ENCODE measurements at regions not wholly inside any gene's neighbourhood (a gene's known extent, or its start where the extent isn't known, plus 50 kb on each side); places are given as distances from the start of the nearest gene placed in this dataset.
"Not testable (repeated sequence)": the region's sequence is repeated elsewhere in the genome, so short reads cannot be mapped to it uniquely, and the experiment has no call there.

- no peaks in the 10 kb centered on the region for H3K4me1 Mint-ChIP-seq (ENCODE audit: low read depth)
Measured at GRCh38 chr13:39835253-39835652, 179.8 kb downstream of the COG6 start.

GRCh38 chr13:39836038-39836437 lies 180.6 kb downstream of the COG6 start:
- Mint-ChIP-seq H3K27ac (no peak overlapping the region), H3K36me3 (ENCODE audit: low read depth) (no peaks in the 10 kb centered on the region), H3K27me3 (no peaks in the 10 kb centered on the region), H3K4me3 (no peak overlapping the region), H3K9me3 (no peaks in the 10 kb centered on the region), H3K4me1 (ENCODE audit: low read depth) (no peaks in the 10 kb centered on the region)
- H3K36me3 ChIP-seq (ENCODE audit: insufficient read depth, low read length) = no peaks in the 10 kb centered on the region
- H3K27ac ChIP-seq (ENCODE audit: low read depth in 1 of 2, low read length in 2 of 2) = no peak overlapping the region
- no peak overlapping the region for H3K4me3 ChIP-seq (ENCODE audit: low read length)
- TF ChIP-seq CTCF (IDR thresholded peaks at IDR 0.05) = no peak
- intact Hi-C loops (cut with DNase I, micrococcal nuclease) = no loop called here
- no peaks in the 10 kb centered on the region for H3K9me3 ChIP-seq (ENCODE audit: control insufficient read depth in 1 of 2, insufficient read depth in 1 of 2, low read length in 2 of 2)
- CTCF ChIA-PET = no interaction called here
- POLR2A ChIA-PET = no interaction called here
- ATAC-seq (ENCODE audit: poor library complexity) = no peak
- no peak for DNase-seq
- peaks cover 0 to 3% of the 10 kb centered on the region in 2 experiments for H3K27me3 ChIP-seq (ENCODE audit: control insufficient read depth in 1 of 2, insufficient read depth in 2 of 2, low read length in 2 of 2)
- H3K4me1 ChIP-seq (ENCODE audit: insufficient read depth, low read length) = no peaks in the 10 kb centered on the region

More at GRCh38 chr13:39835253-39835652, 179.8 kb downstream of the COG6 start:
- intact Hi-C loops (cut with DNase I, micrococcal nuclease) = no loop called here
- no peak for TF ChIP-seq CTCF (IDR thresholded peaks at IDR 0.05)
- Mint-ChIP-seq H3K36me3 (ENCODE audit: low read depth) (no peaks in the 10 kb centered on the region), H3K27ac (no peak overlapping the region), H3K4me3 (no peak overlapping the region), H3K9me3 (no peaks in the 10 kb centered on the region), H3K27me3 (no peaks in the 10 kb centered on the region)
- no peak for DNase-seq
- no peak for ATAC-seq (ENCODE audit: poor library complexity)
- Histone ChIP-seq H3K27ac (ENCODE audit: low read depth in 1 of 2, low read length in 2 of 2) (no peak overlapping the region), H3K27me3 (ENCODE audit: control insufficient read depth in 1 of 2, insufficient read depth in 2 of 2, low read length in 2 of 2) (peaks cover 0 to 3% of the 10 kb centered on the region in 2 experiments), H3K4me1 (ENCODE audit: insufficient read depth, low read length) (no peaks in the 10 kb centered on the region), H3K4me3 (ENCODE audit: low read length) (no peak overlapping the region), H3K36me3 (ENCODE audit: insufficient read depth, low read length) (no peaks in the 10 kb centered on the region), H3K9me3 (ENCODE audit: control insufficient read depth in 1 of 2, insufficient read depth in 1 of 2, low read length in 2 of 2) (no peaks in the 10 kb centered on the region)
- CTCF ChIA-PET = no interaction called here
- POLR2A ChIA-PET = no interaction called here

GRCh38 chr13:39837866-39838265 lies 182.4 kb downstream of the COG6 start:
- H3K27me3 ChIP-seq (ENCODE audit: control insufficient read depth in 1 of 2, insufficient read depth in 2 of 2, low read length in 2 of 2); H3K4me3 Mint-ChIP-seq; H3K4me1 Mint-ChIP-seq (ENCODE audit: low read depth); CTCF ChIA-PET; intact Hi-C loops (cut with DNase I, micrococcal nuclease); ATAC-seq (ENCODE audit: poor library complexity); DNase-seq; H3K9me3 ChIP-seq (ENCODE audit: control insufficient read depth in 1 of 2, insufficient read depth in 1 of 2, low read length in 2 of 2); H3K27ac ChIP-seq (ENCODE audit: low read depth in 1 of 2, low read length in 2 of 2); H3K36me3 ChIP-seq (ENCODE audit: insufficient read depth, low read length); H3K4me3 ChIP-seq (ENCODE audit: low read length); POLR2A ChIA-PET; H3K27me3 Mint-ChIP-seq; H3K27ac Mint-ChIP-seq; H3K9me3 Mint-ChIP-seq; H3K36me3 Mint-ChIP-seq (ENCODE audit: low read depth); H3K4me1 ChIP-seq (ENCODE audit: insufficient read depth, low read length): not testable (repeated sequence)

- Histone ChIP-seq H3K36me3 (ENCODE audit: insufficient read depth, low read length) (no peaks in the 10 kb centered on the region), H3K4me1 (ENCODE audit: insufficient read depth, low read length) (no peaks in the 10 kb centered on the region), H3K27me3 (ENCODE audit: control insufficient read depth in 1 of 2, insufficient read depth in 2 of 2, low read length in 2 of 2) (no peaks in the 10 kb centered on the region), H3K4me3 (ENCODE audit: low read length) (no peak overlapping the region), H3K27ac (ENCODE audit: low read depth in 1 of 2, low read length in 2 of 2) (no peak overlapping the region), H3K9me3 (ENCODE audit: control insufficient read depth in 1 of 2, insufficient read depth in 1 of 2, low read length in 2 of 2) (no peaks in the 10 kb centered on the region)
- DNase-seq (no peak), ATAC-seq (ENCODE audit: poor library complexity) (no peak)
- no peak overlapping the region for H3K27ac Mint-ChIP-seq
- intact Hi-C loops (cut with DNase I, micrococcal nuclease) = no loop called here
- H3K27me3 Mint-ChIP-seq = no peaks in the 10 kb centered on the region
- TF ChIP-seq CTCF (IDR thresholded peaks at IDR 0.05) = no peak
- CTCF ChIA-PET = no interaction called here
- no peak overlapping the region for H3K4me3 Mint-ChIP-seq
- H3K36me3 Mint-ChIP-seq (ENCODE audit: low read depth) = no peaks in the 10 kb centered on the region
- POLR2A ChIA-PET = no interaction called here
- H3K9me3 Mint-ChIP-seq = no peaks in the 10 kb centered on the region
- no peaks in the 10 kb centered on the region for H3K4me1 Mint-ChIP-seq (ENCODE audit: low read depth)
Measured at GRCh38 chr13:39840201-39840600, 184.7 kb downstream of the COG6 start.
